ENCODE measurements at regions not wholly inside any gene's neighbourhood (a gene's known extent, or its start where the extent isn't known, plus 50 kb on each side); places are given as distances from the start of the nearest gene placed in this dataset.
A peak's percentile ranks its signal among the peaks of the same experiment; 100 is the strongest.

DNA sequence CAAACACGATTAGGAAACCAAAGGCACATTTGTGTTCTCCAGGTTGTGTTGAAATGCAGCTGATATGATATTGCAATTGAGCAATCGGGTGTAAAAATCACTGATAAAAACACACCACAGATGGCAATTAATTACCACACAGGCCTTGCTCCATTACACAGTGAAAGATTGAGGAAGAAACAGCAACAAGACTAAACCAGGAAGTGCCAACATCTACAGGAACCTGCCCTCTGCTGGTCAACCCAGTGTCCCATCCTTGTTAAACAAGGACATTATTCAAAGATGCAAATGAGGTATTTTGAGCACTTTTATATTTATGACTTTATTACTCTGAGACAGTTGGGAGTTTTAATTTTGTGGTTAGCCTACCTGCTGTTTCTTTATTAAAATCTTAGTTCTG, 765.6 kb upstream of the GHITM start:
- Histone ChIP-seq H3K9ac (ENCODE audit: control insufficient read depth, extremely low read depth, insufficient read depth, low read length) (no peak overlapping the region), H4K20me1 (ENCODE audit: control insufficient read depth, extremely low read depth, insufficient read depth, low read length) (no peaks in the 10 kb centered on the region), H3K4me1 (ENCODE audit: control insufficient read depth, extremely low read depth, insufficient read depth, low read length) (no peaks in the 10 kb centered on the region), H2AFZ (ENCODE audit: control insufficient read depth, low read length) (no peak overlapping the region), H3K79me2 (ENCODE audit: control insufficient read depth, insufficient read depth, low read length) (no peaks in the 10 kb centered on the region), H3K9me3 (ENCODE audit: control insufficient read depth, low read depth, low read length) (no peaks in the 10 kb centered on the region), H3K4me2 (ENCODE audit: control insufficient read depth, extremely low read depth, insufficient read depth, low read depth, low read length) (no peak overlapping the region), H3K27me3 (ENCODE audit: control insufficient read depth, extremely low read depth, insufficient read depth, low read length) (no peaks in the 10 kb centered on the region), H3K27ac (ENCODE audit: control insufficient read depth, insufficient read depth, low read length) (no peak overlapping the region), H3K36me3 (ENCODE audit: control insufficient read depth in 2 of 2, extremely low read depth in 1 of 2, insufficient read depth in 2 of 2, low read length in 2 of 2) (no peaks in the 10 kb centered on the region), H3K4me3 (ENCODE audit: control insufficient read depth in 2 of 3, extremely low read depth in 1 of 3, insufficient read depth in 2 of 3, low read depth in 1 of 3, low read length in 3 of 3) (no peak overlapping the region), H3K9me1 (ENCODE audit: control insufficient read depth, extremely low read depth, insufficient read depth, low read length) (no peaks in the 10 kb centered on the region)
- TF ChIP-seq CTCF (optimal IDR thresholded peaks at IDR 0.05 in 1 of 3, IDR thresholded peaks at IDR 0.05 in 1 of 3, conservative IDR thresholded peaks at IDR 0.05 in 1 of 3; ENCODE audit: extremely low read depth in 1 of 3, insufficient read depth in 2 of 3, low read length in 3 of 3) (peak; percentile 51 to 71 (median 66)), EZH2 (IDR thresholded peaks at IDR 0.05; ENCODE audit: low read length) (no peak)
- dilution Hi-C loops (cut with MboI; ENCODE audit: extremely low pct_ligation_motif_present, low sequenced_read_pairs): no loop called here
- DNase-seq (ENCODE audit: low read depth, low spot score): no peak
- peak; percentile 72 for FAIRE-seq

GRCh38 chr10:83374741-83375140, 764.6 kb upstream of the GHITM start:
- Histone ChIP-seq H2AFZ (ENCODE audit: control insufficient read depth, low read length) (no peak overlapping the region), H3K9ac (ENCODE audit: control insufficient read depth, extremely low read depth, insufficient read depth, low read length) (no peak overlapping the region), H3K9me1 (ENCODE audit: control insufficient read depth, extremely low read depth, insufficient read depth, low read length) (no peaks in the 10 kb centered on the region), H3K27ac (ENCODE audit: control insufficient read depth, insufficient read depth, low read length) (no peak overlapping the region), H4K20me1 (ENCODE audit: control insufficient read depth, extremely low read depth, insufficient read depth, low read length) (no peaks in the 10 kb centered on the region), H3K9me3 (ENCODE audit: control insufficient read depth, low read depth, low read length) (no peaks in the 10 kb centered on the region), H3K4me3 (ENCODE audit: control insufficient read depth in 2 of 3, extremely low read depth in 1 of 3, insufficient read depth in 2 of 3, low read depth in 1 of 3, low read length in 3 of 3) (no peak overlapping the region), H3K4me2 (ENCODE audit: control insufficient read depth, extremely low read depth, insufficient read depth, low read depth, low read length) (no peak overlapping the region), H3K79me2 (ENCODE audit: control insufficient read depth, insufficient read depth, low read length) (no peaks in the 10 kb centered on the region), H3K27me3 (ENCODE audit: control insufficient read depth, extremely low read depth, insufficient read depth, low read length) (no peaks in the 10 kb centered on the region), H3K36me3 (ENCODE audit: control insufficient read depth in 2 of 2, extremely low read depth in 1 of 2, insufficient read depth in 2 of 2, low read length in 2 of 2) (no peaks in the 10 kb centered on the region), H3K4me1 (ENCODE audit: control insufficient read depth, extremely low read depth, insufficient read depth, low read length) (no peaks in the 10 kb centered on the region)
- FAIRE-seq (no peak), DNase-seq (ENCODE audit: low read depth, low spot score) (no peak)
- TF ChIP-seq CTCF (optimal IDR thresholded peaks at IDR 0.05 in 1 of 3, IDR thresholded peaks at IDR 0.05 in 1 of 3, conservative IDR thresholded peaks at IDR 0.05 in 1 of 3; ENCODE audit: extremely low read depth in 1 of 3, insufficient read depth in 2 of 3, low read length in 3 of 3) (no peak), EZH2 (IDR thresholded peaks at IDR 0.05; ENCODE audit: low read length) (no peak)
- dilution Hi-C loops (cut with MboI; ENCODE audit: extremely low pct_ligation_motif_present, low sequenced_read_pairs): no loop called here

All from keratinocyte (primary cell).